GM21786 (cell line): ENCODE measurements at regions not wholly inside any gene's neighbourhood (a gene's known extent, or its start where the extent isn't known, plus 50 kb on each side); places are given as distances from the start of the nearest gene placed in this dataset.
"Not testable (repeated sequence)": the region's sequence is repeated elsewhere in the genome, so short reads cannot be mapped to it uniquely, and the experiment has no call there.

Source experiments
- ATAC-seq: cut with Tn5 transposase; IDR thresholded peaks from one replicate; pipeline ENCODE4 v1.9.1; 2021; ENCODE audit not compliant: unreplicated experiment

DNA sequence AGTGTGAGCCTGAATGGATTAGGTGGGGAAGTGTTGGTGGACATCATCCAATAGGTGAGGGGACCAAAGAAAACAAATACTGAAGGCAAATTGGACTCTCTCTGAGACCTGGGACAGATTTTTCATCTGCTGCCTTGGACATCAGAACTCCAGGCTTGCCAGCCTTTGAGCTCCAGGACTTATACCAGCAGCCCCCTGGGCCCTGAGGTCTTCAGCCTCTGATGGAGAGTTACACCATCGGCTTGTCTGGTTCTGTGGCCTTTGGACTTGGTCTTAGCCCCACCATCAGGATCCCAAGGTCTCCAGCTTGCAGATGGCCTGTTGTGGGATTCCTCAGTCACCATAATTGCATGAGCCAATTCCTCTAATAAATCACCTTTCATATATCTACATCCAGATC is 80.8 kb upstream of the SLC8A3 start:
- no peak for ATAC-seq

DNA sequence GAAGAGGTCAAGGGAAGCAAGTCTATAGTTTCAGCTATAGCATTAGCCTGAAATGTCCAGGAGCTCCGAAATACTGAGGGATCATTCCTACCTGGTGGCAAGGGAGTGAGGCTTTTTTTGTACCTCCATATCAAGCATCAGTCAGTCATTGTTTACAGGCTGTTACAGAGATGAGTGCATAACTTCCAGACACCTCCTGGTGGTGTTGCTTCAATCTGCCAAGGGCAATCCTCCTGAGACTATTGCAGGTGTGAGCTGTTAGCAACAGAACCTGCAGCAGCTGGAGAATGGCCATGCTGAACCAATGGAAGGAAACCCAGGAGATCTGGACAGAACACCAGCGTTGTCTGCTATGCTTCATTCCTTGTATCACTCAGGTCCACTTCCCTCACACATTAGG is 80.0 kb upstream of the SLC8A3 start:
- ATAC-seq: no peak

DNA sequence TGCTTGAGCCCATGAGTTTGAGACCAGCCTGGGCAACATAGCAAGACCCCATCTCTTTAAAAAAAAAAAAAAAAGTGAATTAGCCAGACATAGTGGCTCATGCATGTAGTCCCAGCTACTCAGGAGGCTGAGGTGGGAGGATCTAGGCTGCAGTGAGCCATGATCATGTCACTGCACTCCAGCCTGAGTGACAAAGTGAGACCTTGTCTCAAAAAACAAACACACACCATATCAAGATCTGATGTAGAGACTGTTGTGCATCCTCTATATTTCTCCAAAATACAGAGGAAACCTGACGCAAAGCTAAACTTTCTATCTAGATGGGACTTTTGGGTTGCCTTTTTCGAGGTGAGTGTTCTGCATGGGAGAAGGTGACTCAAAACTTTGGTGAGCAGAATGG is 77.4 kb upstream of the SLC8A3 start:
- no peak for ATAC-seq

DNA sequence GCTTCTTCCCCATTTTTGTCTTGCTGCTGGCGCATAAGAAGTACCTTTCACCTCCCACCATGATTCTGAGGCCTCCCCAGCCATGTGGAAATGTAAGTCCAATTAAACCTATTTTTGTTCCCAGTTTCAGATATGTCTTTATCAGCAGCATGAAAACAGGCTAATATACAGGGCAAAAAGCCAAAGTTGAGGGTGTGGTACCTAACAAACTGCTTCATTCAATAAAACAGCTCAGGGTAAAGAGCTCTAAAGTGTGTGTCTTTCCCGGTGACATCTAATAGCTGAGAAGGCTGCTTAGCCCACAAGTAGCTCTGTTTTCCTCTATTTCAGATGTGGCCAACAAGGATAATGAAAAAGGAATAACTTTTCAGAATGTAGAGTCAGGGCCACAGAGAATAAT is 76.7 kb upstream of the SLC8A3 start:
- no peak for ATAC-seq

DNA sequence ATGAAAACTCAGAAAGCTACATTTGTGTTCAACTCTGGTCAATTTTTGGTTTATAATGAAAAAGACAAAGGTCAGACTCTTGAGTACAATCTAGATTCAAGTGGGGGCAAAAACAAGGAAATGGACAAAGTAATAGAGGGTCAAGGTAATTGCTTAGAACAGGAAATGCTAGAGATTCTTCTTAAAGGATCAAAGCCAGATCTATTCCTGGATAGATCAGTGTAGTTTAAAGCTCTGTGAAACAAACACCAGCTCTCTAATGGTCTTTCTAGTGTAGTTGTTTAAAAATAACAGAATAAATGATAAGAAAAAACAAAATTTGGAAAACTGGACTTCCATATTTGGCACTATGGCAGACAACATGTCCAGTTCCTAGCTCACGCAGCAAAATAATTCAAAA is 70.7 kb upstream of the SLC8A3 start:
- no peak for ATAC-seq

DNA sequence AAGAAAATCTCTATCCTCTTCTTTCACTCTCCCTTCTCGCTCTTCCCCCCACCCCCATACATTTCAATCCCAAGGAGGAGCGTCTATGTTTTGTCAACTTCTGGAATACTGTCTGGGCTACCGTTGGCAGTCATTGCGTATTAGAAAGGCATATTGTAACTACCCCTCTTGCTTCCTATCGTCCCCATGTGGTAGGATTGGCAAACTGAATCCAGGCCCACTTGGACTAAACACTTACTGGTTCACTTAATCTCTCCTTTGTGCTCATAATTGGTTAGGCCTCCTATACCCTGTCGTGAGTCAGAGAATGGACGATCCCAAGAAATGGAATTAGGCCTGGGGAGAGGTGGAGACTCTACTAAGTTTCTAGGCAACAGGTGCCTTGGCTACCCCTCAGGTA is 68.8 kb upstream of the SLC8A3 start:
- ATAC-seq: no peak

DNA sequence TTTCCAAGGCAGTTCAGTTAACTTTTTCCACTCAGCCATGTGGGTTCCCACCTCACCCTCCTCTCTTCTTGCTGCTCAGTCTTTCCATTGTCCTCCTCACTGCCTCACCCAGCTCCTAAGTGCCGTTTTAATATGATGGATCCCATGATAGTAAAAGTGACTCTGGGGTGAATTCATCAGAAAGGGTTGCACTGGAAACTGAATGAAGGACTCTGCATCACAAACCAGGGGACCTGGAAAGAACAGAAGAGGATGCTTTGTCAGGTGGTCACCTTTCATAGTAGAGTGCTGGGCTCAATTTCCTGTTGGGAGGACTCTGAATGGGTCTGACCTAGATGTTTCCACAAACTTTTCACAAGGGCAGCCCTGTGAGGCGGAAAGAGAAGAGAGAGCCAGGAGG is 67.8 kb upstream of the SLC8A3 start:
- ATAC-seq: no peak

DNA sequence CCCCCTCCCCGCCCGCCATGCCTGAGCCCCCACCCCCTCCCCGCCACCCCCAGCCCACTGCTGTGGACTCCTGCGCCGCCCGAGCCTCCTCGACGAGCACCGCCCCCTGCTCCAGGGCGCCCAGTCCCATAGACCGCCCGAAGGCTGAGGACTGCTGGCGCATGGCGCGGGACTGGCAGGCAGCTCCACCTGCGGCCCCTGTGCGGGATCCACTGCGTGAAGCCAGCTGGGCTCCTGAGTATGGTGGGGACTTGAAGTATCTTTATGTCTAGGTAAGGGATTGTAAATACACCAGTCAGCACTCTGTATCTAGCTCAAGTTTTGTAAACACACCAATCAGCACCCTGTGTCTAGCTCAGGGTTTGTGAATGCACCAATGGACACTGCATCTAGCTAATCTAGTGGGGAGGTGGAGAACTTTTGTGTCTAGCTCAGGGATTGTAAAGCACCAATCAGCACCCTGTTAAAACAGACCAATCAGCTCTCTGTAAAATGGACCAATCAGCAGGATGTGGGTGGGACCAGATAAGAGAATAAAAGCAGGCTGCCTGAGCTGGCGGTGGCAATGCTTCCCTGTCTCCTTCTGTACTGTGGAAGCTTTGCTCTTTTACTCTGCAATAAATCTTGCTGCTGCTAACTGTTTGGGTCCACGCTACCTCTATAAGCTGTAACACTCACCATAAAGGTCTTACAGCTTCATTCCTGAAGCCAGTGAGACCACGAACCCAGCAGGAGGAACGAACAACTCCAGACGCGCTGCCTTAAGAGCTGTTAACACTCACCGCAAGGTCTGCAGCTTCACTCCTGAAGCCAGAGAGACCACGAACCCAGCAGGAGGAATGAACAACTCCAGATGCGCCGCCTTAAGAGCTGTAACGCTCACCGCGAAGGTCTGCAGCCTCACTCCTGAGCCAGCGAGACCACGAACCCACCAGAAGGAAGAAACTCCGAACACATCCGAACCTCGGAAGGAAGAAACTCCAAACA is 66.6 kb upstream of the SLC8A3 start:
- ATAC-seq: not testable (repeated sequence)

DNA sequence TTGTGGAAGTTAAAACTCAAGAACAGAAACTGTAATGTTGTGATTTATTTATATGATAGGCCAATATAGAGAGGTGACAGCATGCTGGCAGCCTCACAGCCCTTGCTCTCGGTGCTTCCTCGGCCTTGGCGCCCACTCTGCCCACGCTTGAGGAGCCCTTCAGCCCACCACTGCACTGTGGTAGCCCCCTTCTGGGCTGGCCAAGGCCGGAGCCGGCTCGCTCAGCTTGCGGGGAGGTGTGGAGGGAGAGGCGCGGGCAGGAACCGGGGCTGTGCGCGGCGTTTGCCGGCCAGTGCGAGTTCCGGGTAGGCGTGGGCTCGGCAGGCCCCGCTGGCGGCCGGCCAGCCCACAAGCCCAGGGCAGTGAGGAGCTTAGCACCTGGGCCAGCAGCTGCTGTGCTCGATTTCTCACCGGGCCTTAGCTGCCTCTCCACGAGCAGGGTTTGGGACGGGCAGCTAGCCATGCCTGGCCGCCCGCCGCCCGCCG is 65.8 kb upstream of the SLC8A3 start:
- no peak for ATAC-seq

DNA sequence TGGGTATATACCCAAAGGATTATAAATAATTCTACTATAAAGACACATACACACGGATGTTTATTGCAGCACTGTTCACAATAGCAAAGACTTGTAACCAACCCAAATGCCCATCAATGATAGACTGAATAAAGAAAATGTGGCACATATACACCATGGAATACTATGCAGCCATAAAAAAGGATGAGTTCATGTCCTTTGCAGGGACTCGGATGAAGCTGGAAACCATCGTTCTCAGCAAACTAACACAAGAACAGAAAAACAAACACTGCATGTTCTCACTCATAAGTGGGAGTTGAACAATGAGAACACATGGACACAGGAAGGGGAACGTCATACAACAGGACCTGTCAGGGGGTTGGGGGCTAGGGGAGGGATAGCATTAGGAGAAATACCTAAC is 64.8 kb upstream of the SLC8A3 start:
- ATAC-seq: not testable (repeated sequence)

DNA sequence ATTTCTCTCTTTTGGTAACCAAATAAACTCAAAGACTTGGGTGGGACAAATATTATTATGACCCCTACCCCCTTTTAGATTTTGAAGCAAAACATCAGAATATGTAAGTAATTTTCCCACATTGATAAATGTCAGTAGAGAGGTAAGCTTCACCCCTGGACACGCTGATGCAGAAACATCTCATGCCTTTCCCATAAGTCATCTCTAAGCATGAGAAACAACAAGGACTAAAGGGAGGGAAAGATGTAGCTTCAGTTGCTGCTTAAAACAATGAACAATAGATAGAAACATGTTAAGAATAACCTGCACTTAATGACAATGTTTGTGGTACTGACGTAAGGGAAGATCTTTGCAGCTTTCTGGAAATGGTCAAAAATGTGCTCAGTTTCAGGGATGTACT is 56.3 kb upstream of the SLC8A3 start:
- no peak for ATAC-seq

DNA sequence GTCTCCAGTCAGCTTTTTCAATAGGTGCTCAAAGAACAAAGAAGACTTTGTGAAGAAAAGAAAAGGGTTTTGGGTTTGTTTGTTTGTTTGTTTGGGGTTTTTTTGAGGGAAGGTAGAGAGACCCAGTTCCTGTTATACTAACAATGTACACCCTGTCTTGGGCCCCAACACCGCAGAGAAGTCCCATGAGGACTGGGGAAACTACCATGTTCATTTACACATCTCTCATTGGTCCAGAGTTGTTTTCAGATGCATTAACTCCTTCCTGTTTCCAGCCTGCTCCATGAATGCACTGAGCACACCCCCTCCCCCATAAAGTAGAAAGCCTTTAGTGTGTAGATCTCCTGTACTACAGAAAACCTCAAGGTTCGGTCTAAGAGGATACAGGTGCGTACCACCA is 51.1 kb upstream of the SLC8A3 start:
- ATAC-seq: peak; percentile 97

DNA sequence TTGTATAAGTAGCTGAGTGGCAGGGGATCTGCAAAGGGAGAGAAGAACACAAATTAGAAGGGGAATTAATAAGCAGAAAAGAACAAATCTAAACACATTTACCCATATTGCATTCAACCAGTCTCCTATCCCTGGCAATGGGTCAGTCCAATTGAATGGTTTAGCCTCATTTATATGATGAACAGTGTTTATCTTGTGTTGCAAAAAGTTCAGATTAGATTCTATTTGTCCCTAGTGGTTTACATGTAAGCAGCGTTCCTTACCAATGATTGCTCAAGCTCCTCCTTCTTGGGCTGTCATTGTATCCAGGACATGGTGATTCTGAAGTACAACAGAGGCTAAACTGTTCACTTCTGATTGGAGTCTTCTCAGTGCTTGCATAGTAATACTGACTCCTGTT is 49.9 kb upstream of the SLC8A3 start:
- ATAC-seq: not testable (repeated sequence)
